ENCODE measurements at regions not wholly inside any gene's neighbourhood (a gene's known extent, or its start where the extent isn't known, plus 50 kb on each side); places are given as distances from the start of the nearest gene placed in this dataset.
"Not testable (repeated sequence)": the region's sequence is repeated elsewhere in the genome, so short reads cannot be mapped to it uniquely, and the experiment has no call there.

DNA sequence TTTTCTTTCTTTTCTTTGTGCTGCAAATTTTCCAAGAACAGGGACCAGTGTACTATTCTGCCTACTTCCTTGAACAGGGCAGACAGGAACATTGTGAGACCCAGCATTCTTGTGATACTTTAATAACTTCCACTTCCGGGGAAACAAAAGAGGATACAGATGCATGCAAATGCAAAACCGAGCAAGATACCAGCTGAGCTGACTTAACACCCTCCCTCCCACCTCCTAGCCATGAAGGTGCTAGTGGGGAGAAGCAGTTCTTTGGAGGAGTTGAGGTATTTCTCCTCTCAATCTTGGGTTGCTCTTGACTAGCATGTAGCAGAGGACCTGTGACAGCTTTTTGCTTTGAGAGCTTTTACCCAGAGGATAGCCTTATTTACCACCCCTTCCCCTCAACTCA, 111.2 kb downstream of the KLF5 start:
- TF ChIP-seq, protein P1, sequence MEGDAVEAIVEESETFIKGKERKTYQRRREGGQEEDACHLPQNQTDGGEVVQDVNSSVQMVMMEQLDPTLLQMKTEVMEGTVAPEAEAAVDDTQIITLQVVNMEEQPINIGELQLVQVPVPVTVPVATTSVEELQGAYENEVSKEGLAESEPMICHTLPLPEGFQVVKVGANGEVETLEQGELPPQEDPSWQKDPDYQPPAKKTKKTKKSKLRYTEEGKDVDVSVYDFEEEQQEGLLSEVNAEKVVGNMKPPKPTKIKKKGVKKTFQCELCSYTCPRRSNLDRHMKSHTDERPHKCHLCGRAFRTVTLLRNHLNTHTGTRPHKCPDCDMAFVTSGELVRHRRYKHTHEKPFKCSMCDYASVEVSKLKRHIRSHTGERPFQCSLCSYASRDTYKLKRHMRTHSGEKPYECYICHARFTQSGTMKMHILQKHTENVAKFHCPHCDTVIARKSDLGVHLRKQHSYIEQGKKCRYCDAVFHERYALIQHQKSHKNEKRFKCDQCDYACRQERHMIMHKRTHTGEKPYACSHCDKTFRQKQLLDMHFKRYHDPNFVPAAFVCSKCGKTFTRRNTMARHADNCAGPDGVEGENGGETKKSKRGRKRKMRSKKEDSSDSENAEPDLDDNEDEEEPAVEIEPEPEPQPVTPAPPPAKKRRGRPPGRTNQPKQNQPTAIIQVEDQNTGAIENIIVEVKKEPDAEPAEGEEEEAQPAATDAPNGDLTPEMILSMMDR (IDR thresholded peaks at IDR 0.05; ENCODE audit: low read depth, low read length) = no peak
- H3K4me3 ChIP-seq (ENCODE audit: low read depth, low read length) = no peak overlapping the region
- no peak for DNase-seq (ENCODE audit: low read depth, low spot score)
- in situ Hi-C loops (cut with HindIII; ENCODE audit: low sequenced_read_pairs) = no loop called here

DNA sequence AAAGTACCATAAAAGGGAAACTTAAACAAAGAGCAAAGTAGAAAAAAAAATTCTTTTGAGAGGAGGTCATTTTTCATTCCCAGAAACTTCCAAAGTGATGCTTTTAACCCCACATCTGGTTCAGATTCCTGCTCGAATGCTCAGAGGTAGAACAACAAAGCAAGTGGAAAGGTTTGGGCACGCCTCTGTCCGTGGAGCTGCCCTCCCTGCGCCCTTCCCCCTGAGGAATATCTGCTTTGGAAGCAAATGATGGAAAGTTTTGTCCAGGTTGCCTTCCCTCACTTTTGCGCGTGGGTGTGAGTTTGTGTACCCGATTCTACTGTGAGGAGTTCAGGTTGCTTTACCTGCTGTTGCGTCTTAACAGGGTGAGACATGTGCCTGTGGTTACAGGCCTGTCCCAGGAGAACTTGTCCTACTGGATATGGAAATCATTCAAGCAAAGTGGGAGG, 110.2 kb downstream of the KLF5 start:
- in situ Hi-C loops (cut with HindIII; ENCODE audit: low sequenced_read_pairs) = no loop called here
- no peak overlapping the region for H3K4me3 ChIP-seq (ENCODE audit: low read depth, low read length)
- TF ChIP-seq, protein P1 (IDR thresholded peaks at IDR 0.05; ENCODE audit: low read depth, low read length) = no peak
- peak; percentile 16 for DNase-seq (ENCODE audit: low read depth, low spot score)

DNA sequence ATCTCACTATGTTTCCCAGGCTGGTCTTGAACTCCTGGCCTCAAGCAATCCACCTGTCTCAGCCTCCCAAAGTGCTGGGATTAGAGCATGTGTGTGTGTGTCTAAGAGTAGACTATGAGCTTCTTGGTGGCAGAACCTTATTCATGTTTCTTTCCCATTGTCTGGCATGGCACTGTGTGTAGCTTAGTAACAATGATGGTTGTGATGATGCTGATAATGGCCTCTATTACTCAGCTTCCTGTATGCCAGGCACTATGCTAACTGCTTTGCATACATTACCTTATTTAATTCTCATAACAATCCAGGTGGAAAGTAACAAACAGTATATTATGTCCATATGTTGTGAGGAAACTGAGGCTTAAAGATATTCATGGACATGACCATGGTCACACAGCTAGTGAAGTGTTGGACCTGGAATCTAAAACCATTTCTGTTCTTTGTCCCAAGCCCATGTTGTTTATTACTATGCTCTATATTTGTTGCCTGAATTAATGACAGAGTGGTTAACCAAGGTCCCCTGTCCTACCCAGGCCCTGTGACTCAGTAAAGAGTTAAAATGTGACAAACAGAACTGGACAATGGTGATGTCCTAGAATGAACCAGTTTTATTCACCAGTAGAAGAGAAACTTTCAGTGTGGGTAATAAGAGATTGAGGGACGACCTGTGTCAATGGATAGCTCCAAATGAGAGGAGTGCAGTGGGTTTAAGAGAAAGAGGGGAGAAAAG, 109.6 kb downstream of the KLF5 start:
- H3K4me3 ChIP-seq (ENCODE audit: low read depth, low read length) = no peak overlapping the region
- TF ChIP-seq, protein P1 (IDR thresholded peaks at IDR 0.05; ENCODE audit: low read depth, low read length) = no peak
- in situ Hi-C loops (cut with HindIII; ENCODE audit: low sequenced_read_pairs) = no loop called here
- peak; percentile 45 for DNase-seq (ENCODE audit: low read depth, low spot score)

DNA sequence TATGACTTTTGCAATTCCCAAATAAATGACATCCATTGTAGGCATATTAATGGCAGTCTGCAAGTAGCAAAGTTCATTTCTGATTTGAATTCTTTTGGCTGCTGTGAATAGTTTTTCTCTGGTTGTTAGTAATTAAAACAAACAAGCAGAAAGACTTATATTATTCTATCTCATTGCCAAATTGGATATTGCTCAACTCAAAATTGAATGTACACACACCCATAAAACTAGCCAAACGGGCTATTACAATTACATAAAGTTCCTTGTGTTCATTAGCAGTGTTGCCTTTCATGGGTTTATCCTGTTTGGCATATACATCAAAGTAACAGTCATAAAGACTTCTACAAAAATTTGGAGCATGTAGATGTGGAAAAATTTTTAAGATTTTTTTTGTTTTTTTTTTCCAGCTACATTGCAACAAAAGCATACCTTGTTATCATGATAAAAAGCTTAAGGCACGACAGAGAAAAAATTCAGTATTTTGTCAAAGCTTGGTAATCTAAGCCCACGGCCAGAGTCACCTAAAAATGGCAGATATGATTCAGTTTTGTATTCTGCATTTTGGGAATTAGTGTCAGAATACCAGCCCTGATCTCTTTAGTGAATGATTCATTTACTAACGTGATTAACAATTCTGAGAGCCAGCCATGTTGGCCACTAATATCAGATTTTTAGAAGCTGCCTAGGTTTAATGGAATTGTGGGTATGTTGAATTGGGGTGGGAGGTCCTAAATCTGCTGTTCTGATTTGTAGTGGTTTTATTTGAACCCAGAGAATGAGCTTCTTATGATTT, 108.4 kb downstream of the KLF5 start:
- TF ChIP-seq, protein P1 (IDR thresholded peaks at IDR 0.05; ENCODE audit: low read depth, low read length) = no peak
- no peak overlapping the region for H3K4me3 ChIP-seq (ENCODE audit: low read depth, low read length)
- in situ Hi-C loops (cut with HindIII; ENCODE audit: low sequenced_read_pairs) = no loop called here
- DNase-seq (ENCODE audit: low read depth, low spot score) = no peak

DNA sequence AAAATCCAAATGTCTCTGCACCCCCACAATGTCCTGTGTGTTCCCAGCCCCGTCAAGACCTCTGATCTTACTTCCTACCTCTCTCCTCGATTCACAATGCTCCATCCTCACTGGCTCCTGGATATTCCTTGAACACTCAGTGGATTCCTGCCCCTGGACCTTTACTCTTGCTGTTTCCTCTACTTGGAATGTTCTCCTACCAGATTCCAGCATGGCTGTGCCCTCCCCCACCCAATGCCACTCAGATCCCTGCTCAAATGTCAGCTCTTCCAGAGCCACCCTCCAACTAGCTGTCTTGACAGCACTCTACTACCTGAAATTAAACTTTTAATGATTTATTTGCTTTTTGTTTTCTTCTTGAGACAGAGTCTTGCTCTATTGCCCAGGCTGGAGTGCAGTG, 107.4 kb downstream of the KLF5 start:
- DNase-seq (ENCODE audit: low read depth, low spot score) = no peak
- TF ChIP-seq, protein P1 (IDR thresholded peaks at IDR 0.05; ENCODE audit: low read depth, low read length) = no peak
- no peak overlapping the region for H3K4me3 ChIP-seq (ENCODE audit: low read depth, low read length)
- in situ Hi-C loops (cut with HindIII; ENCODE audit: low sequenced_read_pairs) = no loop called here

DNA sequence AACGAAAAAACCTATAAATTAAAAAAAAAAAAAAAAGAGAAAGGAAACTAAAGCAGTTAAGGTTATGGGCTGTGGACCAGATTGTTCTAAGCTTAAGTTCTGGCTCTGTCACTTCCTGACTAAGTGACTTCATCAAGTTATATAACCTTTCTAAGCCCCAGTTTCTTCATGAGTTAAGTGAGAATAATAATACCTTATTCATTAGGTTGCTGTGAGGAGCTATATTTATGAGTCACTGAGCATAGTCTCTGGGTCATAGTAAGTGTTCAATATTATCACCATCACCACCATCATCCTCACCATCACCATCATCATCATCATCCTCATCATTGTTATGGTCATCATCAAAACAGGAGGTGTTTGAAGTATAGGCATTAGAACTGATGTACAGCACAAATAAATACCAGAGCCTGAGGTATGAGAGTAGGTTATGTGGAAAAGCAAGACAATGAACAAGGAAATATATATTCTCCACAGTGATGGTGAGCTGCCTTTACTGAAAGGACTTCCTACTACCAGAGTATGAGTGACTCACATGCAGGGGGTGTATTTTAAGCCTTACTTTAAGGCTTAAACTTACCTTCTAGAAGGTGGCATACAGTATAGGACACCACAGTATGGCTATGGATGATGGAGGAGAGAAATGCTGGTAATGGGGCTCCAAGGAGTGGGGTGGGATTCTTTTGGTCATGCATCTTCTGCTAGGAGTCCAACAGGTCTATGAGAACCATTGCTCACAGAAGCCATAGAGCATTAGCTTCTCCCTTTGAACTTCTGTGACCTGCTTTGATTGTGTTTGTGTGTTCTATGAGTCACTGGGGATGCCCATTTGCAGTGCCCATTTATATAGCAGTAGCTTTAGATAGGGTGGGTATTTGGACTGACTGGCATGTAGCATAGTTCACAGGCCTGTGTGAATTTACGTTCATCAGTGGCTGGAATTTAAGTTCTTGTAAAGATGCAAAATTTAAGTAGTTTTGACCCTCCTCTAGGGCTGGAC, 104.4 kb downstream of the KLF5 start:
- TF ChIP-seq, protein P1 (IDR thresholded peaks at IDR 0.05; ENCODE audit: low read depth, low read length) = no peak
- in situ Hi-C loops (cut with HindIII; ENCODE audit: low sequenced_read_pairs) = no loop called here
- no peak overlapping the region for H3K4me3 ChIP-seq (ENCODE audit: low read depth, low read length)
- DNase-seq (ENCODE audit: low read depth, low spot score) = no peak

DNA sequence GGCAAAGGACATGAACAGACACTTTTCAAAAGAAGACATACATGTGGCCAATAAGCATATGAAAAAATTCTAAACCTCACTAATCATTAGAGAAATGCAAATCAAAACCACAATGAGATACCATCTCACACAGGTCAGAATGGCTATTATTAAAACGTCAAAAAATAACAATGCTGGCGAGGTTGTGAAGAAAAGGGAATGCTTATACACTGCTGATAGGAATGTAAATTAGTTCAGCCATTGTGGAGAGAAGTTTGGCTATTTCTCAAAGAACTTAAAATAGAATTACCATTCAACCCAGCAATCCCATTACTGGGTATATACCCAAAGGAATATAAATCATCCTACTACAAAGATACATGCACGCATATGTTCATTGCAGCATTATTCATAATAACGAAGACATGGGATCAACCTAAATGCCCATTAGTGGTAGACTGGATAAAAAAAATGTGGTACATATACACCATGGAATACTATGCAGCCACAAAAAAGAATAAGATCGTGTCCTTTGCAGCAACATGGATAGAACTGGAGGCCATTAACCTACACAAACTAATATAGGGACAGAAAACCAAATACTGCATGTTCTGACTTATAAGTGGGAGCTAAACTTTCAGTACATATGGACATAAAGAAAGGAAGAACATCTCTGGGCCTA, 101.7 kb downstream of the KLF5 start:
- in situ Hi-C loops (cut with HindIII; ENCODE audit: low sequenced_read_pairs); H3K4me3 ChIP-seq (ENCODE audit: low read depth, low read length); DNase-seq (ENCODE audit: low read depth, low spot score): not testable (repeated sequence)
